GM21447 (cell line): ENCODE measurements at regions not wholly inside any gene's neighbourhood (a gene's known extent, or its start where the extent isn't known, plus 50 kb on each side); places are given as distances from the start of the nearest gene placed in this dataset.
A peak's percentile ranks its signal among the peaks of the same experiment; 100 is the strongest.
"Not testable (repeated sequence)": the region's sequence is repeated elsewhere in the genome, so short reads cannot be mapped to it uniquely, and the experiment has no call there.

Source experiments
- ATAC-seq: cut with Tn5 transposase; IDR thresholded peaks from one replicate; pipeline ENCODE4 v1.9.1; 2021; ENCODE audit not compliant: unreplicated experiment

DNA sequence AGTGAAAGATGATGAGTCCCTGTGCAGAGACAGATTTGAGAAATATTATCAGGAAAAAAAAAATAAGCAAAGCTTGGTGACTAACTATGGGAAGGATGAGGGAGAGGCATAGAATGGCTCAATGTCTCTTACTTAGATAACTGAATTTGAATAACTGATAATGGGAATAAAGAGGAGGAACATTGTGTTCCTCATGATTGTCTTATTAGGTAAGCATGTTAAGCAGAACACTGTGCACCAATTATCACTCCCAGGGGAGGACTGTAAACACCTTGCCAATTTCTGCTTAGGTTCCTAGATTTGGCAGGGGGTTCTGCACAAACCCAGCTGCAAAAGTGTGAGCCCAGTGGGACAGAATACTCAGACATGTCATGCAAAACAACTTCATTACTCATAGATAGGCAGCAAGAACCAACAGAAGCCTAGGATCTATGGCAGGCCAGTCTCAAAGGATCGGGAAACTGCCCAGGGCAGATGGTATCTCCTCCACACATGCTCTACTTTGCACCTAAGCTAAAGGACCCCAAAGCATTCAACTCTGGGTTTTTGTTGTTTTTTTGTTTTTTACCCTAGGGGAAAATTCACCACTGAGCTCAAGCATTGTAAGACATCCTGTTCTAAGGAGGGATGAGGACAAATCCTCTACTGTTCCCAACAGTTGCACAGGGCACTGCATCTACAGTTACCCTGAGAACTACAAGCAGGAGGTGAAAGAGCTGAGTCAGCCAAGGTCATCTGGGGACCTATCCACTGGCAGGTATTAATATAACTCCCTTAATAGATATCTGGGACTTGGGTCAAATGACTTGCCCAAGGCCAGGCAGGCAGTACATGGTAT lies 907.0 kb downstream of the RAPGEF2 start:
- no peak for ATAC-seq

DNA sequence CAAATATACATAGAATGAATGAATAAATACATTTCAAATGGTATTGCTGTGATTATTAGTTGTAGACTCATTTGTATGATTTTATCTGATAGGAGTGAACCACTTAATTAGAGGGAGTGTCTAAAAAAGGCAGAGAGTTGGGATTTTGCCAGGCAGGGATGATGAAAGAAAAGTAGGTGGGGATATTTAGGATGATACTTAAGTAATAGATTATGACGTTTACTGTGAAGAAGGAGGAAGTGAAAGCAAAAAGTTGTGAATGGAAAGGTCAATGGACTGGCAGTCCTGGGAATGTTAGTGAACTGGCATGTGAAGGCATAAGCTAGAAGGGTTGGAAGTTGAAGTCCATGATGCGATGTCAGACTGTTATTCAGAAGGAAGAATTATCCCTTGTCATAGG lies 917.1 kb downstream of the RAPGEF2 start:
- ATAC-seq: no peak

DNA sequence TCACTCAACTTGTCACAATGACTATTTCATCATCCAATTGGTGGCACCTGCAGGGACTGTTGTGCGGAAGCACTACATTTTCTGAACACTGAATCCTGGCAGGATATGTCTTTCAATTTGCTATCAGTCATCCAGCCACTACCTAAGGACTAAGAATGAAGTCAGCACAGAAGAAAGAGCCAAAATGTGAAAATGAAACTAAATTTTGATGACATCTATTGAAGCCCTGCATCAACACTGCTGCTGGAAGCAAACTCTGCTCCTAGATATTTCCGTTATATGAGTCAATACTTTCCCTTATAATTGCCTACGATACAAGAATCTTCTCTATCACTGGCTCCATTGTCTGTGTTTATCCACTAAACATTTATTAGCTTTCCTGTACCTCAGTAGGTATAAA lies 917.9 kb downstream of the RAPGEF2 start:
- no peak for ATAC-seq

DNA sequence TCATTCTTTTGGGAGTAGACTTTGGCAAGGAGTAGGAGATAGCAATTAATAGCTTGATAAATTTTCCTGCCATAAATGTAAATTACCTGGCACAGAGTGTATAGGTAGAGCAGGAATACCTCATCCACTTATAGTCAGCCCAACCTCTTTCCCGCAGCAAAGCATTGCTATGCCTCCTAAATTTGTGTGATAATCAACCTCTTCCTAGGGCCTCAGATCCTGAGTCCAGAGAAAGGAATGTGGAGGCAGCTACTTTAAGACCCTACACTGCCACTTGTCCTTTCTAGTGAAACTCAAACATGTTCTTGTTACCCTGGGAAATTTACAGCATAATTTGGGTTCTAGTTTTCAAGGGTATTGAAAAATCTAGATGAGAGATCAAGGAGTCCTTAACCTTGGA lies 919.0 kb downstream of the RAPGEF2 start:
- ATAC-seq: no peak

DNA sequence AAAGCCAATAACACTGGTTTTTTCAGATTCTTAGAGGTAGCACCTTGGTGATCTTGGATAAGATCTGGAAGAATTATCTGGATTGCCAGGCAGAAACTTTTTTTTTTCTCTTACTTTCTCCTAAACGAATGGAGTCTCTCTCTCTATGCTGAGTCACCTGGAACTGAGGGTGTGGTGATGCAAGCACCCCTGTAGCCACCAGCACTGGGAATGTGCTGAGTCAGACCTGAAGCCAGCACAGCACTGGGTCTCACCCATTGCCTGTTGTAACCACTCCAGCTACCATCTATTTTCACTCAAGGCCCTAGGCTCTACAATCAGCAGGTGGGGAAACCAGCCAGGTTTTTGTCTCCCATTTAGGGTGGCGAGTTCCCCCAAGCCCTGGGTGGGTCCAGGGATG lies 923.8 kb downstream of the RAPGEF2 start:
- no peak for ATAC-seq

DNA sequence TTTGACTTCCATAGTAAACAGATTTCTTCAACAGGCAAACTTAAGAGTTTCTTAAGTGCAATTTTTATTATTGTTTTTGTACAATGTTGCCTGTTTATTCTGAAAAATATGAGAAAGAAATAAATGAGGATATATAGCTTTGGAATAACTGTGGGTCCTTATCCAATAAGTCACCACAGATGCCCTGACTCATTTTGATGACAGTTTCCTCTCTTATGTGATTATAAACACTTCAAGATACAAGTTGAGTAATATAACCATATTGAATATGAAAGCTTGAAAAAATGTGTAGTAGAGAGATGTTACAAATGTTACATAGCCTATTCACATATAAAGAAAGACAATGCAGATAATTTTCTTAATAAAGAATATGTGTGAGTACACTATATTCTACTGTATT lies 931.6 kb downstream of the RAPGEF2 start:
- no peak for ATAC-seq

DNA sequence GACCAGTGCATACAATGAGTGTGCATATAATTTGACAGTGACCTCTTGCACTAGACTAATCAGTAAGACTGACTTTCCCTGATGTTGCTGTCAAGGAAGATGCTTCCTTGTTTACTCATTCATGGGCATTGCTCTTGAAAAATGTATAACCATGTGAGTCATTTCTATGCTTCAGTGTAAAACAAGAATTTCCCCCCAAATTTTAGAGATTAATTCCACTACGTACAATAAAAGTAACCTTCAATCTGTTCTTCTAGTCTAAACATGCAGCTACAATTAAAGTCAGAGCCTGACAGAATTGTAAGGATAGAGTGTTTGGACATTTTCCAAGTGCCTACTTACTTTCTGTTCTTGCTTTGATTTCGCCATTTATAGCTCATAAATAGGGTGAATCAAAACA lies 935.7 kb downstream of the RAPGEF2 start:
- ATAC-seq: no peak

DNA sequence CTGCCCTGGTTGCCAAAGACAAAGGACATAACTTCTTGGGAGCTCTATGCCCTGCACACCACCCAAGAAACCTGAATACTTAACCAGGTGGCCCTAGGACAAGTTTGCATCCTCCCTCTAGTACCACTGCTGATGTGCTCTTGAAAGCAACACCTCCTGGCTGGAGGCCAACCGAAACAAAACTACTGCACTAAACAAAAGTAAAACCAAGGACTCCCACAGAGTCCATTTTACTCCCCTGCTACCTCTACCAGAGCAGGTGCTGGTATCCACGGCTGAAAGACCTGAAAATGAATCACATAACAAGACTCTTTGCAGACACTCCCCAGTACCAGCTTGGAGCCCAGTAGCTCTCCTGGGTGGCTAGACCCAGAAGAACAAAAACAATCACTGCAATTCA lies 941.8 kb downstream of the RAPGEF2 start:
- no peak for ATAC-seq

DNA sequence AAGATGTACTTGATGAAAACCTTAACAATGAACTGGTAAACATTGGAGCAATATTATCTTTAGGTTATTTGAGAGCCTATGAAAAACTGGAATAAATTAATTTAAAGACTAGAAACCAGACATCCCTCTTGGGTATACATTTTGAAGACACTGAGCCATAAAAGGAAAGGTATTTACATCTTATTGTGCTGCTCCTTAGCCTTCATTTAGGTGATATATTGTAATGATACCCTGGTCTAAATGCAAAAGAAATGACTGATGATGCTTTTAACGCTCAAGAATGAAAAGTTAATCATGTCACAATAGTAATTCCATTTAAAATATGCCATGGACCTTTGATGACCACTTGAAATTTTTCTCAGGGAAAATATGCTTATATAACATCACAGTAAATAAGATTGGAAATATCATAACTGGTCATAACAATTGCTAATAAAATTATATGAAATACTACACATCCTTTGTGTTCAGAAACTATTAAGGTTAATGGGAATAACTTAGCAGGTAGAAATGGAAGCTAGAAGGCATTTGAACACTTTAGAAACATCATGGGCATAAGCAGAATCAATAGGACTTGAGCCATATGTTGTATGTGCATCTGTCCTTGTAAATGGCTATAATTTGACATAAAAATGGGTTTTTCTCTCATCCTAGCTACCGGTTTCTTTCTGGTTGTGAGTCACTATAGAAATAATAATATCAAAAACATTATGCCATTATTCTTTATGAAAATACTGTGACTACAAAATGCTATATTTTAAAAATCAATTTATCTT lies 979.7 kb downstream of the RAPGEF2 start:
- no peak for ATAC-seq

DNA sequence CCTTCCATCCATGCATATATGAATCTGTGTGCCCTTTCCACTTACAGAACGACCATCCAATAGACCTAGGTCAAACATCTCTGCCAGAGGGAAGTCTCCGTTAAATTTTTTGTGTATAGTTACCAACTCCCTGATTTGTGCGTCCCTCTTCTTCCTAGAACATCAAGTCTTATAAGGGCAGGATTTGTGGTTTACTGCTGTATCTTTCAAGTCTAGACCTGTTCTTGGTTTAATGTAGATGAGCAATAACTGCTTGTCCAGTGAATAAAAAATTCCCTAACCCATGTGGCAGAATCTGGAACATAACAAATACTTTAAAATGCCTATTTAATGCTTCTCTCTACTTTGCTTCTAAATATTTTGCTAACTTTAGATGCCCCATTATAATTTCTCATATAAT lies 988.8 kb downstream of the RAPGEF2 start:
- ATAC-seq: no peak

DNA sequence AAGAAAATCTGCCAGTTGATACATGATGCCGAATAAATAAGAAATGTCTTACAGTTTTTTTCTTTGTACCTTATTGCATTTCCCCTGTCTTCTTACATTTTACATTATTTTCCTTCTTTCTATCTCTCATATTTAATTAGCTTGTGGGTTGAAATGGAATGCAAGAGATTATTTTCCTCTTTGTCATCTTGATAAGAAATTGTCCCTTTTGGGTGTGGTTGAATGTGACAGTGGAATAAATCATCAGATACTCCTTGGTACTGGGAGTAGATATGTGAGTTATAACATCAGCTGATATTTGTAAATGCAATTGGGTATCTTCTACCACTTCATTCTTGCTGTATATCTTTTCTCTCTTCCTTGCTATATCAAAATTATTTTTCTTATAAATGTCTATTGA lies 997.4 kb downstream of the RAPGEF2 start:
- no peak for ATAC-seq

DNA sequence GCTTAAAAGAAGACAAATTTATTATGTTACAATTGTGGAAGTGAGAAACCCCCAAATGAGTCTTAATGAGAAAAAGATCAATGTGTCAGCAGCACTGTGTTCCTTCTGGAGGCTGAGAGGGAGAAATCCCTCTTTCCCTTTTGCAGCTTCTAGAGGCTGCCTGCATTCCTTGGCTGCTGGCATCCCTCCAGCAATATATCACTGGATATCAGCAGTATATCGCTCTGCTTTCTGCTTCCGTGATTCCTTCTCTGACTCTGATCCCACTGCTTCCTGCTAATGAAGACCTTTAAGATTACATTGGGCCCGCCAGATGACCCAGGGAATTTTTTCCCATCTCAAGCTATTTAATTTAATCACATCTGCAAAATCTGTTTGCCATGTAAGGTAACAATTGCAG lies 1008.0 kb downstream of the RAPGEF2 start:
- no peak for ATAC-seq

DNA sequence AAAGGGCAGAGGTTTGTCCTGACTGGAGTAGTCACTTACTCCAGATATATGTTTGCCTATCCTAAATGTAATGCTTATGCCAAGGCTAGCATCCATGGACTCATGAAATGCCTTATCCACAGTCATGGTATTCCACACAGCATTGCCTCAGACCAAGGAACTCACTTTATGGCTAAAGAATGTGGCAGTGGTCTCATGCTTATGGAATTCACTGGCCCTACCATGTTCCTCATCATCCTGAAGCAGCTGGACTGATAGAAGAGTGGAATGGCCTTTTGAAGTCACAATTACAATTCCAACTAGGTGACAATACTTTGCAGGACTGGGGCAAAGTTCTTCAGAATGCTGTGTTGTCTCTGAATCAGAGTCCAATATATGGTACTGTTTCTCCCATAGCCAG lies 1014.8 kb downstream of the RAPGEF2 start:
- ATAC-seq: no peak

DNA sequence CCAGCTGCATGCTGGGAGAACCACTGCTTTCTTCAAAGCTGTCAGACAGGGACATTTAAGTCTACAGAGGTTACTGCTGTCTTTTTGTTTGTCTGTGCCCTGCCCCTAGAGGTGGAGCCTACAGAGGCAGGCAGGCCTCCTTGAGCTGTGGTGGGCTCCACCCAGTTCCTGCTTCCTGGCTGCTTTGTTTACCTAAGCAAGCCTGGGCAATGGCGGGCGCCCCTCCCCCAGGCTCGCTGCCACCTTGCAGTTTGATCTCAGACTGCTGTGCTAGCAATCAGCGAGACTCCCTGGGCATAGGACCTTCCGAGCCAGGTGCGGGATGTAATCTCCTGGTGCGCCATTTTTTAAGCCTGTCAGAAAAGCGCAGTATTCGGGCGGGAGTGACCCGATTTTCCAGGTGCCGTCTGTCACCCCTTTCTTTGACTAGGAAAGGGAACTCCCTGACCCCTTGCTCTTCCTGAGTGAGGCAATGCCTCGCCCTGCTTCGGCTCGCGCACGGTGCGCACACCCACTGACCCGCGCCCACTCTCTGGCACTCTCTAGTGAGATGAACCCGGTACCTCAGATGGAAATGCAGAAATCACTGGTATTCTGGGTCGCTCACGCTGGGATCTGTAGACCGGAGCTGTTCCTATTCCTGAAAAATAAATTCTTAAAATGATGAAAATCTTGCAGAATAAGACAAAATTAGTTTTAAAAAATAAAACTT lies 1022.9 kb downstream of the RAPGEF2 start:
- ATAC-seq: not testable (repeated sequence)

DNA sequence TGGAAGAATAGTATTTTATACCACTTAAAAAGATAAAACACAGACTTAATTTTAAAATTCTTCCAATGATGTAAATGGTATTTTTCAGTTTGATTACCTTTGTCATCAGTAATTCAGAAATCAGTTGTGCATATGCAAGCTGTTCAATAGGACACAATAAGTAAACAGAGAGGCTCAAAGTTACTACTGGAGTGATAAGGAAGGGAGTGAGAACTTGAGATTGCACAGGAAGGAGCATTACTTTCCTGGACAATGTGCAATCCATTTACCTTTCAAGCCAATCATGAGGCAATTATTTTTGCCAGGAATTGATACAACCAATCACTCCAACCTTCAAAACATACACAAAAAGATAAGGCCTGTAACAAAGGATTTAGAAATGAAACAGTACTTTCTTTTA lies 1024.3 kb downstream of the RAPGEF2 start:
- ATAC-seq: no peak

DNA sequence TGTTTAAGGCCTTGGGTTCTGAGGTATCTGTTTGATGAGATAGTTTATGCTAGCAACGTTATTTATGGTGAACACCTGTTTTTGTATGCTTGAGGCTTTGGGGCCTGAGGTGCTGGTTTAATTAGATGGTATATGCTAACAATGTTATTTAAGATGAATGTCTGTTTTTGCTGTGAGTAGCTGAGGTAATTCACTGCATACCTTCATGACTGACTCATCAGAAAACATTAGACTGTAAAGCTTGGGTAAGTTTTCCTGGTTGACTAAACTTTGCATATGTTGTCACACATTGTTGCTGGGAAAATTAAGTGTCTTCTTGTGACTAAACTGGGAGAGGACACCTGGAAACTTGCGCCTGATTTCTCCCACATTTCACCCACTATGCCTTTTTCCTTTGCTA lies 1026.6 kb downstream of the RAPGEF2 start:
- no peak for ATAC-seq

DNA sequence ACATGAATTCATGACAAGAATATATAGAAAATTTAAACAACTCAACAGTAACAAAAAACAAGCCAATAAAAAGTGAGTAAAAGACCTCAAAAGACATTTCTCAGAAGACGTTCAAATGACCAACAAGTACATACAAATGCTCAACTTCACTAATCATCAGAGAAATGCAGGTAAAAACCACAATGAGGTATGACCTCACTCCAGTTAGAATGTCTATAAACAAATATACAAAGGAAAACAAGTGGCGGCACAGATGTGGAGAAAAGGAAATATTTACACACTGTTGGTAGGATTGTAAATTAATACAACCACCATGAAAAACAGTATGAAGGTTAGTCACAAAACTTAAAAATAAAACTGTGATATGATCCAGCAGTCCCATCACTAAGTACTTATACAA lies 1033.1 kb downstream of the RAPGEF2 start:
- no peak for ATAC-seq

DNA sequence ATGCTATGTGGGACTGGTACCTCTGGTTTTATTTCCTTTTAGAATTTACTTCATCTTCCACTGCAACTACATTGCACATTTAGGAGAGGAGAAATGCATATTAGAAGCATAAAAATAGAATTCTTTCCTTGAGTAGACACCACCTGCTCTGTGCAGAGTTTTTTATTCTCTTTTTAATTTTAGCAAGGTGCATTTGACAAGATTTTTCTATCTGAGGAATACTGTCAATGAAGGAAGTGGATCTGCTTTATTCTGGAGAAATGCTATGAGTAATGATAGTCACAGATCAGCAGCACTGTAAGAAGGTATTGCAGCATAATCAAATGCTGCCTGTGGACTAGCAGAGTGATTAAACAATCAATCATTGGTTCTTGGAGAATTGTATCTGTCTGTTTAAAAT lies 1038.3 kb downstream of the RAPGEF2 start:
- ATAC-seq: no peak

DNA sequence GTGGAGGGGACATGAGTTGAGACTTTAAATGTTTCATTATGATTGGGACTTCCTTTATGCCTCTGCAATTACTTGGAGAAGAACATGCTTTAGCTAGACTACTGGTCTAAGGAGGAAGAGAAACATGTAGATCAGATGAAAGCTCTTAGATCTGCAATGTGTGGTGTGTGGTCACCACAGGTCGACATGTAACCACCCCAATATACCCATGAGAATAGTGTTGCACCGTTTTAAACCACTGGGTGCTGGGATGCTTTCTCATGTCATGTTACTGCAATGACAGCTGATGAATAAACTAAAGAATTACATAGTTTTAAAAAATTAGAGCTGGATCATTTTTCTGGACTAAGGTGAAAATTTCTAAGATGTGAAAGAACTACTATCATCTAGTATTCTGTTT lies 1039.7 kb downstream of the RAPGEF2 start:
- ATAC-seq: peak; percentile 94

DNA sequence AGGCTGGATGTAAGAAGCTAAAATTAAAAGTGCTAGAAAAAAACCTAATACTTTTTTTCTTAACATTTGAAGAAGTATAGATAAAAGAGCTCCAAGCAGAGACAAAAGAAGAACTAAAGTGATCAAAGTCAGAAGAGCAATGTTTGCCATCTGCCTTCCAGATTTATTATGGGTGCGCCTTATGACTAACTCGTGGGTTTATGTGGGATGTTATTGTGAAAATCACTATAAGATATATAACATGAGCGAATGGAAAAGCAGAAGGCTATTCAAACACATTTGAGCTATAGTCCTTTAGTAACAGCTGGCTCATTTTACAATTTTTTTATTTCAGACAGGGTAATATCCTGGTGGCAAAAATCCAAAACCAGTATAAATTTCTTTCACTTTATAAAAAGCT lies 1040.7 kb downstream of the RAPGEF2 start:
- no peak for ATAC-seq

DNA sequence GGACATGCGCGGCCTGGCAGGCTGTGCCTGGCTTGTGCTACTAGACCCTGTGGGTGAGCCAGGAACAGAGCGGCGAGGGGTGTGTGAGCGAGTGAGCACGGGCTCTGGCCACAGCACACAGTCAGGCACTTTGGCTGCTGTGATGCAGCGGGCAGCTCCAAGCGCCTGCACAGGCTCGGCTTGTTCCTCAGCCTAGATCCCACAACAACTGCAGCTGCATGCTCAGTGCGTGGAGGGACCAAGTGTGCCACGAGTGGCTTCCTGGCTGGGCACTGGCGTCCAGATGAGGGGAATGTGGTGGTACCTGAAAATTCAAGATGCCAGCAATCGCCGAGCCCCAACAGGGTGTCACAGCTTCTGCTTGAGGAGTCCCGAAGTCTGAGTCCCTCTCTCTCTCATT lies 1056.6 kb downstream of the RAPGEF2 start:
- ATAC-seq: no peak

DNA sequence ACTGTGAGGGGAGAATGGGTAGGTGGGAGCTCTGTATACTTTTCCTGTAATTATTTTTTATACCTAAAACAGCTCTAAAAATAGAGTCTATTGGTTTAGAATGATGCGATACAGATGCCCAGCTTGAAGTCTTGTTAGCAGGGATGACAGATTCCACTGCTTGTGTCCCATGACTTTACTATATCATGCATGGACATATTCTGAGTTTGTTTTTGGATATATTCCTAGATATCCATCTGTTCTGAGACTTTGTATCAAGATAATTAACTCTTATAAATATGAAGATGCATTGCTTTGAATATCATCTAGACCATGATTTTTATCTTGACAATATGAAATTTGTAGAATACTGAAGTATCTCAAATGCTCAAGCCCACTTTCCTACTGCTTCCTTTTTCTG lies 1058.1 kb downstream of the RAPGEF2 start:
- no peak for ATAC-seq
